ENCODE measurements at regions not wholly inside any gene's neighbourhood (a gene's known extent, or its start where the extent isn't known, plus 50 kb on each side); places are given as distances from the start of the nearest gene placed in this dataset.

DNA sequence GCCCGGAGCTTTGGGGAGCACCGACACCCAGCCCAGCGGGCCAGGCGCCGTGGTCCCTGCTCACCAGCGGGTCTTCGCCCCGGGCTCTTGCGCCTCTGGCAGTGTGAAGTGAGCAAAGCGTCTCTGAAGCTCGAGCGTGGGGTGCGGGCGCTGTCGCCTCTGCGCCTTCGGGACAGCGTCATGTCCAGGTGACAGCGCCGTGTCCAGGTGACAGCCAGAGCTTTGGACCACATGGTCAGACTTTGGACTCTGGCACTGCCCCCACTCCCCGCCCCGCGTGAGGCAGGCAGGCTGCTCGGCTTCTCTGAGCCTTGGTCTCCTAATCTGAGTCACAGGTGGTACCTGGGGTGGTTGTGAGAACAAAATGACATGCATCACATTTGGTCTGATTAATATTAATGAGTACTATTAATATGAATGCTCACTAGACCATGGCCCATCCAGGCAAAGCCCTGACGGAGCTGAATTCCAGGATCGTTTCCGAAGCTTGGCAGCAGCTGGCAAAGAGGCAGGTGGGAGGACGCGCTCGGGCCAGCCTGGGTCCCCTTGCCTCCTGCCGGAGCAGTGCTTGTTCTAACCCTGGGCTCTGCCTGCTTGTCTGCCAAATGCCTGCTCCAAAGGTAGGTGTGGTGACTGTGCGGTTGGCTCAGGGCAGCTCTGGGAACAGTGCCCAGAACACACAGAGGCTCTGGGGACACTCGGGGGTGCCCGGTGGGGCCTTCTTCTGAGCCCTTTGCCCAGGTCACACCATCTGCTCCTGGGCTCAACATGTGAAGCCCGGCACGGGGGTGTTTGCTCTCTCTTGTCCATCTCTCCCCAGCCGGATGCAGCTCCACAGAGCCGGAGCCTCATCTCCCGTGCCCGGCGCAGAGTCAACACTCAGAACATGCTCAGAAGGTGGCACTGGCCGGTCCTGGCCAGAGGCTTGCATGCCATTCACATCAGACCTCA is 157.1 kb downstream of the OLFM1 start:
- H3K9me3 Mint-ChIP-seq, result no peaks in the 10 kb centered on the region
- no peak overlapping the region for H3K27ac Mint-ChIP-seq
- no peak for DNase-seq
- intact Hi-C loops (cut with micrococcal nuclease), result no loop called here
- H3K27me3 Mint-ChIP-seq, result no peaks in the 10 kb centered on the region
- no peaks in the 10 kb centered on the region for H3K4me1 Mint-ChIP-seq
- no peak overlapping the region for H3K4me3 Mint-ChIP-seq
- no peaks in the 10 kb centered on the region for H3K36me3 Mint-ChIP-seq (ENCODE audit: low read depth)

GRCh38 chr9:135245482-135246247 is 158.2 kb downstream of the OLFM1 start:
- Mint-ChIP-seq H3K36me3 (ENCODE audit: low read depth) (no peaks in the 10 kb centered on the region), H3K4me1 (no peaks in the 10 kb centered on the region), H3K9me3 (no peaks in the 10 kb centered on the region), H3K27ac (no peak overlapping the region), H3K27me3 (no peaks in the 10 kb centered on the region), H3K4me3 (no peak overlapping the region)
- intact Hi-C loops (cut with micrococcal nuclease), result no loop called here
- DNase-seq, result no peak

GRCh38 chr9:135246248-135247205 is 159.1 kb downstream of the OLFM1 start:
- Mint-ChIP-seq H3K36me3 (ENCODE audit: low read depth) (no peaks in the 10 kb centered on the region), H3K4me1 (no peaks in the 10 kb centered on the region), H3K4me3 (no peak overlapping the region), H3K27me3 (no peaks in the 10 kb centered on the region), H3K9me3 (no peaks in the 10 kb centered on the region), H3K27ac (no peak overlapping the region)
- no peak for DNase-seq
- intact Hi-C loops (cut with micrococcal nuclease), result no loop called here

DNA sequence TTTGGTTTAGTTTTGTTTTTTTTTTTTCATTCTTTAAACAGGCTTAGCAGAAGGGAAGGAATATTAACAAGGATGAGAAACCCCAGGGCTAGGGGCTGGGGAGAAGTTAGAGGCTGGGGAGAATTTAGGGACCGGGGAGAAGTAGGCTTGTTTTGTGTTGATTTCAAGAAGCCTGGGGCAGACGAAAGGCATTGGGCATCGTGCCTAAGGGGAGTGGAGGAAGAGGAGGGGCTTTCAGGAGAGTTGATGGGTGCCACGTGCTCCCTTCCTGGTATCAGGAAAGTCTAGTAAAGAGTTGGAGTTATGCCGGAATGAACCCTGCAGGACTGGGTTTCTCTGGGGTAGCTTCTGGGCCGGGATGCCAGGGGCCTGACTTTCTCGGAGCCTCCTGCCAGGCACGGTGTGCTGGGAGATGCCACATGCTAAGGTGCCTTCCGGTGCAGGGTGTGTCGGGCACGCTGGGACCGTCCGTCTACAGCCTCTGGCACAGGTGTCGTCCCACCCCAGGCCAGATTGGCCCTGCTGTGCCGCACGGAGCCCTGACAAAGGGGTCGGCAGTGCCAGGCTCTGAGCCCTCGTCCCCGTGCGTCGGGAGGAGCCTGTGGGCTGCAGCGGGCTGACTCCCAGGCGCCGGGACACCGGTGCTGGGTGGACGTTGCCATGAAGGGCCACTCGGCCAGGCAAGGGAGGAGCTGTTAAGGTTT is 159.9 kb downstream of the OLFM1 start:
- H3K36me3 Mint-ChIP-seq (ENCODE audit: low read depth), result no peaks in the 10 kb centered on the region
- intact Hi-C loops (cut with micrococcal nuclease), result no loop called here
- H3K27me3 Mint-ChIP-seq, result no peaks in the 10 kb centered on the region
- no peaks in the 10 kb centered on the region for H3K9me3 Mint-ChIP-seq
- H3K27ac Mint-ChIP-seq, result no peak overlapping the region
- H3K4me1 Mint-ChIP-seq, result no peaks in the 10 kb centered on the region
- DNase-seq, result no peak
- no peak overlapping the region for H3K4me3 Mint-ChIP-seq

- intact Hi-C loops (cut with micrococcal nuclease), result no loop called here
- H3K4me1 Mint-ChIP-seq, result no peaks in the 10 kb centered on the region
- H3K4me3 Mint-ChIP-seq, result no peak overlapping the region
- H3K9me3 Mint-ChIP-seq, result no peaks in the 10 kb centered on the region
- H3K36me3 Mint-ChIP-seq (ENCODE audit: low read depth), result no peaks in the 10 kb centered on the region
- no peaks in the 10 kb centered on the region for H3K27me3 Mint-ChIP-seq
- no peak overlapping the region for H3K27ac Mint-ChIP-seq
- no peak for DNase-seq
Measured at GRCh38 chr9:135248111-135248510, 160.6 kb downstream of the OLFM1 start.

DNA sequence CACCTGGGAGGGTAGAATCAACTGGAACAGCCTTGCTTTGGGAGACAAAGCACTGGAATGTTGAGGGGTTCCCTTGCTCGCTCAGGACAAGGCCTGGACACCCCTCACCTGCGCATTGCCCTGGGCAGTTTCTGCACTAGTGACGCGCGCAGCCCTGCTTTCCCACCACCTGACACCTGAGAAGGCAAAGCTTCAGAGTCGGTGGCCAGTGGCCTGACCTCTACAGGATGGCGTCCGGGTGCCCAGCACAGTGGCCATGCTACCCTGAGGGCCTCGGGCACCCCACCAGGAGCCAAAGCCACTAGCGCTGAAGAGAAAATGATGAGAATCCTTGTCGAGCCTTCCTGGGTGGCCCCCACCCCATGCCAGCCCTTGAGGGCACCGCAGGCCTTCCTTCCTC is 161.3 kb downstream of the OLFM1 start:
- intact Hi-C loops (cut with micrococcal nuclease), result no loop called here
- no peaks in the 10 kb centered on the region for H3K36me3 Mint-ChIP-seq (ENCODE audit: low read depth)

DNA sequence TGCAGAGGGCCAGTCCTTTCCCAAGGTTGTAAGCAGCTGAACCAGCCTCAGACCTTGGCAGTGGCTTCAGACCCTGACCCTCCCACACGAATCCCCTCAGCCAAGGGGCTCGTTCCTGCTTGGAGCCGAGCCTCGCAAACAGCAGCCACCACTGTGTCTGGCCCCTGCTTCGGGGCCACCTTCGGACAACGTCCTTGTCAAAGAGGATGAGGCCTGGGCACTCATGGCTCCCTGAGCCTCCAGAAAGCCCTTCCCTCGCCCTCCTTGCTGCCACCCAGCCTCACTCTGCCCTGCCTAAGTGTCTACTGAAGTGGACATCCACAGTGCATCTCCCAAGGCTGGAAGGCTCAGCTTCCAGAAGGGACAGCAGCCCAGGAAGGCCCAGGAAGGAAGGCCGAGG is 161.7 kb downstream of the OLFM1 start:
- Mint-ChIP-seq H3K27ac (no peak overlapping the region), H3K4me3 (no peak overlapping the region), H3K4me1 (no peaks in the 10 kb centered on the region), H3K27me3 (no peaks in the 10 kb centered on the region), H3K36me3 (ENCODE audit: low read depth) (no peaks in the 10 kb centered on the region), H3K9me3 (no peaks in the 10 kb centered on the region)
- no peak for DNase-seq
- intact Hi-C loops (cut with micrococcal nuclease), result no loop called here

More for the DNA sequence above, 161.3 kb downstream of the OLFM1 start:
- H3K4me3 Mint-ChIP-seq, result no peak overlapping the region
- no peak for DNase-seq
- H3K4me1 Mint-ChIP-seq, result no peaks in the 10 kb centered on the region
- H3K9me3 Mint-ChIP-seq, result no peaks in the 10 kb centered on the region
- no peaks in the 10 kb centered on the region for H3K27me3 Mint-ChIP-seq
- H3K27ac Mint-ChIP-seq, result no peak overlapping the region

DNA sequence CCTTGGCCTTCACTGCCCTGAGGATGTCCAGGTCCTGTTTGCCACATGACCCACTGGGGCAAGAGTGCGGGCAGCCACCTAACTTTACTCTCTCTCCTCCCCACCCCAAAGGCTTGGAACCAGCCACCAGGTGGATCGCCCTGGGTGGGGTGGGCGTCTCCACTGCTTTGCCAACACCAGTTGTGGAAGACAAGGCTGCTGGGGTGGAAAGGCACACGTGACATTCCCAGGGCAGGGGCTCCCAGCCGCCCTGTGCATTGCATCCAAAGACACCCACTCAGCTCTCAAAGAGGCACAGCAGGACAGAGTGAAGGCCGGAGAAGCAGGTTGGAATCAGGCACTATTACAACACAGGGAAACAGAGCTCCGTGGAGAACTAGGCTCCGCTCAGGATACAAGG is 162.2 kb downstream of the OLFM1 start:
- H3K9me3 Mint-ChIP-seq, result no peaks in the 10 kb centered on the region
- intact Hi-C loops (cut with micrococcal nuclease), result no loop called here

GRCh38 chr9:135251331-135251761 is 163.9 kb downstream of the OLFM1 start:
- no peak for DNase-seq
- H3K9me3 Mint-ChIP-seq, result no peaks in the 10 kb centered on the region
- H3K27ac Mint-ChIP-seq, result no peak overlapping the region
- H3K36me3 Mint-ChIP-seq (ENCODE audit: low read depth), result no peaks in the 10 kb centered on the region
- no peaks in the 10 kb centered on the region for H3K4me1 Mint-ChIP-seq
- H3K27me3 Mint-ChIP-seq, result no peaks in the 10 kb centered on the region
- H3K4me3 Mint-ChIP-seq, result no peak overlapping the region
- intact Hi-C loops (cut with micrococcal nuclease), result no loop called here

More for the DNA sequence above, 162.2 kb downstream of the OLFM1 start:
- H3K36me3 Mint-ChIP-seq (ENCODE audit: low read depth), result no peaks in the 10 kb centered on the region
- DNase-seq, result no peak
- no peak overlapping the region for H3K4me3 Mint-ChIP-seq
- no peaks in the 10 kb centered on the region for H3K27me3 Mint-ChIP-seq
- H3K27ac Mint-ChIP-seq, result no peak overlapping the region
- H3K4me1 Mint-ChIP-seq, result no peaks in the 10 kb centered on the region

DNA sequence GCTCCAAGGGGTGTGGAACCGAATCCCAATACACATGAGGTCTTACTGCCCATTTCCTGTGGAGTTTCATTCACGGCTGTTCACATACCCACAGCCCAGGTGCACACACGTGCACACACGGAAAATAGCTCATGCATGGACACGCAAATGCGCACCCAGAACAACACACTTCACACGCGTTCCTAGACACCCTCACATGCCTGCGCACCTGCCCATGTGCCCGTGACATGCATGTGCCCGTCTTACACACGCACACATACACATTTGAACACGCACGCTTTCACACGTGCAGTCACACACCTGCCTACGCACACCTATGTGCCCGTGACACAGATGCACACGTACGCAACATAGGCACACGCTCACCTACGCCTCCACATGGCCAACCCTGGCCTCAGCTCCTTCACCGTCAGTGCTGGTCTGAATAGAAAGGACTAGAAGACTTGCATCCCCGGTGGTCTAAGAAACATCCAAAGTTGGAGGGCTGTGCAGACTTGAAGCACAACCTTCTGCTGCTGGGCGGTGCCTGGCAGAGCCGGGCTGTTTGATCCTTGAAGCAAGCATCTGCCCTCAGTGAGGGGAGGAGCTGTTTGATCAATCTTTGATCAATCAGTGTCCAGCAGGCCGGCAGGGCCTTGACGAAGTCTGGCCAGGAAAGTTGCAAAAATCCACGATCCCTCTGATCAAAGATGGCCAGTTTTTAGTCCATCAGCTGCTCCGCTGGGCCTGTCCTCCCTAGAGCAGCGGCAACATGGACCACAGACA is 164.7 kb downstream of the OLFM1 start:
- H3K36me3 Mint-ChIP-seq (ENCODE audit: low read depth), result no peaks in the 10 kb centered on the region
- no peak overlapping the region for H3K4me3 Mint-ChIP-seq

GRCh38 chr9:135252980-135253304 is 165.5 kb downstream of the OLFM1 start:
- intact Hi-C loops (cut with micrococcal nuclease), result no loop called here
- no peak for DNase-seq
- Mint-ChIP-seq H3K27me3 (no peaks in the 10 kb centered on the region), H3K27ac (no peak overlapping the region), H3K4me1 (no peaks in the 10 kb centered on the region), H3K9me3 (no peaks in the 10 kb centered on the region), H3K4me3 (no peak overlapping the region), H3K36me3 (ENCODE audit: low read depth) (no peaks in the 10 kb centered on the region)

More for the DNA sequence above, 164.7 kb downstream of the OLFM1 start:
- H3K4me1 Mint-ChIP-seq, result no peaks in the 10 kb centered on the region
- intact Hi-C loops (cut with micrococcal nuclease), result no loop called here
- H3K27ac Mint-ChIP-seq, result no peak overlapping the region
- no peak for DNase-seq
- no peaks in the 10 kb centered on the region for H3K9me3 Mint-ChIP-seq
- H3K27me3 Mint-ChIP-seq, result no peaks in the 10 kb centered on the region

GRCh38 chr9:135253305-135254004 is 166.0 kb downstream of the OLFM1 start:
- H3K9me3 Mint-ChIP-seq, result no peaks in the 10 kb centered on the region
- no peak overlapping the region for H3K27ac Mint-ChIP-seq
- no peaks in the 10 kb centered on the region for H3K27me3 Mint-ChIP-seq
- DNase-seq, result no peak
- H3K36me3 Mint-ChIP-seq (ENCODE audit: low read depth), result no peaks in the 10 kb centered on the region
- H3K4me3 Mint-ChIP-seq, result no peak overlapping the region
- H3K4me1 Mint-ChIP-seq, result no peaks in the 10 kb centered on the region
- intact Hi-C loops (cut with micrococcal nuclease), result no loop called here
